ENCODE measurements at regions not wholly inside any gene's neighbourhood (a gene's known extent, or its start where the extent isn't known, plus 50 kb on each side); places are given as distances from the start of the nearest gene placed in this dataset.
A peak's percentile ranks its signal among the peaks of the same experiment; 100 is the strongest.
"Not testable (repeated sequence)": the region's sequence is repeated elsewhere in the genome, so short reads cannot be mapped to it uniquely, and the experiment has no call there.

- H3K27ac ChIP-seq (ENCODE audit: low read depth in 1 of 2, low read length in 1 of 2) = no peak overlapping the region
- H3K36me3 ChIP-seq (ENCODE audit: control insufficient read depth in 4 of 4, insufficient read depth in 4 of 4, low read length in 4 of 4) = no peaks in the 10 kb centered on the region
- no peak overlapping the region for H3K4me3 ChIP-seq
- no peak overlapping the region for H3K9ac ChIP-seq (ENCODE audit: insufficient read depth in 1 of 2, low read length in 2 of 2)
- ATAC-seq (ENCODE audit: insufficient read depth, low FRiP score) (no peak), DNase-seq (no peak)
- 65 to 88% methylated on average over 11 of the region's 11 CpGs for WGBS, 2 donors
- TF ChIP-seq CTCF (IDR thresholded peaks at IDR 0.05; ENCODE audit: control extremely low read depth, extremely low read depth) = no peak
- H3K4me1 ChIP-seq (ENCODE audit: control insufficient read depth in 5 of 5, insufficient read depth in 5 of 5, low read length in 5 of 5) = no peaks in the 10 kb centered on the region
- H3K27me3 ChIP-seq (ENCODE audit: control insufficient read depth in 3 of 3, insufficient read depth in 3 of 3, low read length in 2 of 3) = no peaks in the 10 kb centered on the region
- peaks cover 0 to 9% (median 0%) of the 10 kb centered on the region in 4 donors for H3K9me3 ChIP-seq (ENCODE audit: control insufficient read depth in 4 of 4, insufficient read depth in 3 of 4, low read length in 3 of 4)
Observed at GRCh38 chr5:9731159-9731558, 101.0 kb upstream of the TAS2R1 start.

- TF ChIP-seq CTCF (IDR thresholded peaks at IDR 0.05; ENCODE audit: control extremely low read depth, extremely low read depth) = no peak
- WGBS, 2 donors = 59 to 84% methylated on average over 2 of the region's 2 CpGs
- ATAC-seq (ENCODE audit: insufficient read depth, low FRiP score) (no peak), DNase-seq (peak in 2 of 3 donors; percentile 6 to 55)
- Histone ChIP-seq H3K9ac (ENCODE audit: insufficient read depth in 1 of 2, low read length in 2 of 2) (no peak overlapping the region), H3K36me3 (ENCODE audit: control insufficient read depth in 4 of 4, insufficient read depth in 4 of 4, low read length in 4 of 4) (no peaks in the 10 kb centered on the region), H3K4me1 (ENCODE audit: control insufficient read depth in 5 of 5, insufficient read depth in 5 of 5, low read length in 5 of 5) (no peaks in the 10 kb centered on the region), H3K27me3 (ENCODE audit: control insufficient read depth in 3 of 3, insufficient read depth in 3 of 3, low read length in 2 of 3) (no peaks in the 10 kb centered on the region), H3K4me3 (no peak overlapping the region), H3K9me3 (ENCODE audit: control insufficient read depth in 4 of 4, insufficient read depth in 3 of 4, low read length in 3 of 4) (peaks cover 0 to 8% (median 0%) of the 10 kb centered on the region in 4 donors), H3K27ac (ENCODE audit: low read depth in 1 of 2, low read length in 1 of 2) (no peak overlapping the region)
Observed at GRCh38 chr5:9728261-9728660, 98.1 kb upstream of the TAS2R1 start.

GRCh38 chr5:9726931-9727330, 96.8 kb upstream of the TAS2R1 start:
- Histone ChIP-seq H3K36me3 (ENCODE audit: control insufficient read depth in 4 of 4, insufficient read depth in 4 of 4, low read length in 4 of 4) (no peaks in the 10 kb centered on the region), H3K27ac (ENCODE audit: low read depth in 1 of 2, low read length in 1 of 2) (no peak overlapping the region), H3K9me3 (ENCODE audit: control insufficient read depth in 4 of 4, insufficient read depth in 3 of 4, low read length in 3 of 4) (peaks cover 0 to 8% (median 0%) of the 10 kb centered on the region in 4 donors), H3K9ac (ENCODE audit: insufficient read depth in 1 of 2, low read length in 2 of 2) (no peak overlapping the region), H3K4me1 (ENCODE audit: control insufficient read depth in 5 of 5, insufficient read depth in 5 of 5, low read length in 5 of 5) (no peaks in the 10 kb centered on the region), H3K27me3 (ENCODE audit: control insufficient read depth in 3 of 3, insufficient read depth in 3 of 3, low read length in 2 of 3) (no peaks in the 10 kb centered on the region), H3K4me3 (no peak overlapping the region)
- no peak for TF ChIP-seq CTCF (IDR thresholded peaks at IDR 0.05; ENCODE audit: control extremely low read depth, extremely low read depth)
- 76 to 85% methylated on average over 2 of the region's 2 CpGs for WGBS, 2 donors
- no peak for ATAC-seq (ENCODE audit: insufficient read depth, low FRiP score)
- no peak for DNase-seq

DNA sequence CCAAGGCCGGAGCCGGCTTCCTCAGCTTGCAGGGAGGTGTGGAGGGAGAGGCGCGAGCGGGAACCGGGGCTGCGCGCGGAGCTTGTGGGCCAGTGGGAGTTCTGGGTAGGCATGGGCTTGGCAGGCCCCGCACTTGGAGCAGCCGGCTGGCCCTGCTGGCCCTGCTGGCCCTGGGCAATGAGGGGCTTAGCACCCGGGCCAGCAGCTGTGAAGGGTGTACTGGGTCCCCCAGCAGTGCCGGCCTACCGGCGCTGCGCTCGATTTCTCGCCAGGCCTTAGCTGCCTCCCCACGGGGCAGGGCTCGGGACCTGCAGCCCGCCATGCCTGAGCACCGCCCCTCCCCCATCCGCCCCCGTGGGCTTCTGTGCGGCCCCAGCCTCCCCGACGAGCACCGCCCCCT, 95.1 kb upstream of the TAS2R1 start:
- not testable (repeated sequence) for H3K9ac ChIP-seq (ENCODE audit: insufficient read depth in 1 of 2, low read length in 2 of 2); H3K4me1 ChIP-seq (ENCODE audit: control insufficient read depth in 5 of 5, insufficient read depth in 5 of 5, low read length in 5 of 5); H3K9me3 ChIP-seq (ENCODE audit: control insufficient read depth in 4 of 4, insufficient read depth in 3 of 4, low read length in 3 of 4); H3K27me3 ChIP-seq (ENCODE audit: control insufficient read depth in 3 of 3, insufficient read depth in 3 of 3, low read length in 2 of 3); H3K4me3 ChIP-seq; DNase-seq; ATAC-seq (ENCODE audit: insufficient read depth, low FRiP score); H3K27ac ChIP-seq (ENCODE audit: low read depth in 1 of 2, low read length in 1 of 2); H3K36me3 ChIP-seq (ENCODE audit: control insufficient read depth in 4 of 4, insufficient read depth in 4 of 4, low read length in 4 of 4)
- WGBS, 2 donors = 96% methylated on average over 23 to 28 of the region's 28 CpGs
